Stimulated activated CD4-positive, alpha-beta T cell treated with anti-CD3 and anti-CD28 coated beads, Interleukin-1b, Interleukin-23, amount 100 ng/mL, for 4 hours (primary cell): ENCODE measurements at regions not wholly inside any gene's neighbourhood (a gene's known extent, or its start where the extent isn't known, plus 50 kb on each side); places are given as distances from the start of the nearest gene placed in this dataset.

Source experiments
- DNase-seq, 2 donors: peaks; one replicate each; pipeline ENCODE4 v3.0.0-alpha.2; 2020; ENCODE audit warnings: low read depth in 2 of 2

- no peak for DNase-seq
Observed at GRCh38 chr4:13047591-13047990, 436.5 kb downstream of the RAB28 start.

- no peak for DNase-seq
Observed at GRCh38 chr4:13036841-13037240, 447.3 kb downstream of the RAB28 start.

- no peak for DNase-seq
Observed at GRCh38 chr4:13032936-13033335, 451.2 kb downstream of the RAB28 start.

GRCh38 chr4:13024147-13025105 is 459.7 kb downstream of the RAB28 start:
- DNase-seq = no peak

GRCh38 chr4:13007802-13008470 is 476.2 kb downstream of the RAB28 start:
- DNase-seq = no peak

- no peak for DNase-seq
Observed at GRCh38 chr4:12993923-12994322, 490.2 kb downstream of the RAB28 start.

GRCh38 chr4:12987284-12987683 is 496.9 kb downstream of the RAB28 start:
- no peak for DNase-seq

GRCh38 chr4:12979797-12980196 is 504.3 kb downstream of the RAB28 start:
- no peak for DNase-seq

- no peak for DNase-seq
Observed at GRCh38 chr4:12978310-12978709, 505.8 kb downstream of the RAB28 start.

GRCh38 chr4:12975511-12975910 is 508.6 kb downstream of the RAB28 start:
- DNase-seq = no peak

GRCh38 chr4:12973522-12973921 is 510.6 kb downstream of the RAB28 start:
- DNase-seq = no peak

GRCh38 chr4:12968345-12968744 is 515.8 kb downstream of the RAB28 start:
- no peak for DNase-seq

GRCh38 chr4:12966726-12967125 is 517.4 kb downstream of the RAB28 start:
- no peak for DNase-seq

- DNase-seq = no peak
Observed at GRCh38 chr4:12965334-12965733, 518.8 kb downstream of the RAB28 start.

GRCh38 chr4:12963912-12964311 is 520.2 kb downstream of the RAB28 start:
- no peak for DNase-seq

GRCh38 chr4:12963291-12963690 is 520.8 kb downstream of the RAB28 start:
- no peak for DNase-seq

GRCh38 chr4:12961713-12962112 is 522.4 kb downstream of the RAB28 start:
- DNase-seq = no peak

- no peak for DNase-seq
Observed at GRCh38 chr4:12958436-12958835, 525.7 kb downstream of the RAB28 start.

- no peak for DNase-seq
Observed at GRCh38 chr4:12957108-12957507, 527.0 kb downstream of the RAB28 start.

GRCh38 chr4:12956026-12956425 is 528.1 kb downstream of the RAB28 start:
- no peak for DNase-seq

GRCh38 chr4:12949719-12950490 is 534.2 kb downstream of the RAB28 start:
- DNase-seq = no peak

- DNase-seq = no peak
Observed at GRCh38 chr4:12943069-12943468, 541.1 kb downstream of the RAB28 start.
